GM23338 (cell line): ENCODE measurements at regions not wholly inside any gene's neighbourhood (a gene's known extent, or its start where the extent isn't known, plus 50 kb on each side); places are given as distances from the start of the nearest gene placed in this dataset.

Experiments
- ATAC-seq: fragments of 200-7000 bp; cut with Tn5 transposase; 3 replicates; pipeline ENCODE4 v1.9.1; 2020
- DNase-seq: peaks from one replicate; pipeline ENCODE4 v3.0.0-alpha.2; 2015; ENCODE audit warnings: low spot score
- H2AFZ ChIP-seq: fragments of 200-600 bp; sonication (generic); 2 replicates; pipeline ENCODE4 v1.8.0; 2016; ENCODE audit warnings: antibody characterized with exemption, mild to moderate bottlenecking, moderate library complexity
- H3F3A ChIP-seq: fragments of 200-600 bp; sonication (generic); replicated peaks from 2 replicates; pipeline ENCODE4 v1.8.0; 2017; ENCODE audit warnings: antibody characterized with exemption, mixed run types, low read depth
- H3K27ac ChIP-seq: fragments of 200-600 bp; sonication (generic); 2 replicates; pipeline ENCODE4 v1.6.1; 2016; ENCODE audit warnings: low read depth
- H3K27me3 ChIP-seq: fragments of 200-600 bp; sonication (generic); 2 replicates; pipeline ENCODE4 v1.8.0; 2016; ENCODE audit warnings: mild to moderate bottlenecking, mixed run types, moderate library complexity; ENCODE audit not compliant: insufficient read depth
- H3K36me3 ChIP-seq: fragments of 200-600 bp; sonication (generic); 2 replicates; pipeline ENCODE4 v1.8.0; 2016; ENCODE audit warnings: mild to moderate bottlenecking; ENCODE audit not compliant: insufficient read depth
- H3K4me1 ChIP-seq: fragments of 200-600 bp; sonication (generic); 2 replicates; pipeline ENCODE4 v1.8.0; 2016; ENCODE audit warnings: mild to moderate bottlenecking, moderate library complexity; ENCODE audit not compliant: insufficient read depth
- H3K4me2 ChIP-seq: fragments of 200-600 bp; sonication (generic); 2 replicates; pipeline ENCODE4 v1.7.1; 2017; ENCODE audit warnings: mixed run types
- H3K4me3 ChIP-seq: fragments of 200-600 bp; sonication (generic); 2 replicates; pipeline ENCODE4 v1.6.1; 2016; ENCODE audit warnings: mixed run types
- H3K79me2 ChIP-seq: fragments of 200-600 bp; sonication (generic); replicated peaks from 2 replicates; pipeline ENCODE4 v1.8.0; 2017; ENCODE audit warnings: mild to moderate bottlenecking; ENCODE audit not compliant: insufficient read depth
- H3K9me2 ChIP-seq: fragments of 200-600 bp; sonication (generic); 2 replicates; pipeline ENCODE4 v1.8.0; 2017; ENCODE audit not compliant: insufficient read depth
- H4K20me1 ChIP-seq: fragments of 200-600 bp; sonication (generic); replicated peaks from 2 replicates; pipeline ENCODE4 v1.8.0; 2017; ENCODE audit warnings: mild to moderate bottlenecking; ENCODE audit not compliant: insufficient read depth
- H3K27ac Mint-ChIP-seq: 2 replicates; pipeline ENCODE4 v1.8.0; 2020; ENCODE audit warnings: inconsistent platforms, mild to moderate bottlenecking, moderate library complexity, mixed read lengths
- H3K27me3 Mint-ChIP-seq: 3 replicates; pipeline ENCODE4 v1.8.0; 2022; ENCODE audit warnings: low read depth, mild to moderate bottlenecking, moderate library complexity, mixed read lengths, inconsistent platforms; ENCODE audit not compliant: insufficient read depth, poor library complexity
- H3K36me3 Mint-ChIP-seq: 3 replicates; pipeline ENCODE4 v1.8.0; 2021; ENCODE audit warnings: low read depth, mild to moderate bottlenecking, inconsistent platforms, moderate library complexity, mixed read lengths
- H3K4me1 Mint-ChIP-seq: 3 replicates; pipeline ENCODE4 v1.8.0; 2020; ENCODE audit warnings: mild to moderate bottlenecking, inconsistent platforms, mixed read lengths
- H3K4me3 Mint-ChIP-seq: 3 replicates; pipeline ENCODE4 v1.8.0; 2021; ENCODE audit warnings: moderate library complexity, mild to moderate bottlenecking, inconsistent platforms, mixed read lengths
- H3K9me3 Mint-ChIP-seq: 3 replicates; pipeline ENCODE4 v1.8.0; 2020; ENCODE audit warnings: moderate library complexity, mild to moderate bottlenecking, inconsistent platforms, mixed read lengths
- CTCF ChIP-seq, 2 experiments: fragments of 200-600 bp in 1 of 2; sonication (generic) in 1 of 2; conservative IDR thresholded peaks; 2 replicates each; pipeline versions ENCODE4 v1.5.1 to v1.6.1; 2016 to 2017; ENCODE audit warnings: antibody characterized with exemption in 2 of 2, low read depth in 2 of 2, mild to moderate bottlenecking in 2 of 2, moderate library complexity in 1 of 2
- EZH2 ChIP-seq: fragments of 200-600 bp; sonication (generic); IDR thresholded peaks from one replicate; pipeline ENCODE4 v1.8.0; 2017; ENCODE audit warnings: antibody characterized with exemption, mild to moderate bottlenecking, low read depth; ENCODE audit not compliant: unreplicated experiment
- EZH2phosphoT487 ChIP-seq: fragments of 200-600 bp; sonication (generic); IDR thresholded peaks from one replicate; pipeline ENCODE4 v1.8.1; 2018; ENCODE audit warnings: antibody characterized with exemption; ENCODE audit not compliant: unreplicated experiment
- NANOG ChIP-seq: IDR thresholded peaks from 2 replicates; pipeline ENCODE4 v1.6.1; 2016; ENCODE audit warnings: antibody characterized with exemption, borderline replicate concordance
- POLR2AphosphoS5 ChIP-seq: IDR thresholded peaks from 2 replicates; pipeline ENCODE4 v1.6.1; 2016; ENCODE audit warnings: antibody characterized with exemption, low read depth
- ZNF462 ChIP-seq: fragments of 250-450 bp; sonication (Bioruptor Pico); IDR thresholded peaks from 2 replicates; pipeline ENCODE4 v1.5.0; 2020; ENCODE audit warnings: mild to moderate bottlenecking, moderate library complexity

GRCh38 chr16:85263239-85263585, 150.9 kb upstream of the CIBAR2 start (continued):
- TF ChIP-seq ZNF462 (CRISPR knock-in tag) (no peak), POLR2AphosphoS5 (no peak), EZH2phosphoT487 (no peak), EZH2 (no peak)

GRCh38 chr16:85264752-85265151, 152.5 kb upstream of the CIBAR2 start:
- H3K4me3 Mint-ChIP-seq = no peak overlapping the region
- Histone ChIP-seq H3K4me3 (no peak overlapping the region), H2AFZ (no peak overlapping the region), H3K27ac (no peak overlapping the region), H3F3A (0 out of 2 replicates have a peak, but pooled peaks cover 2% of the 10 kb centered on the region), H3K27me3 (no peaks in the 10 kb centered on the region), H3K9me2 (no peaks in the 10 kb centered on the region), H3K79me2 (no peaks in the 10 kb centered on the region), H3K4me1 (no peaks in the 10 kb centered on the region), H3K4me2 (no peak overlapping the region), H4K20me1 (peaks cover 8% of the 10 kb centered on the region), H3K36me3 (no peaks in the 10 kb centered on the region)
- H3K27me3 Mint-ChIP-seq = peaks cover 6% of the 10 kb centered on the region
- DNase-seq = no peak
- peaks cover 4% of the 10 kb centered on the region; the same call in 1 of the 3 replicates for H3K4me1 Mint-ChIP-seq
- peak overlapping the region; percentile 58; the same call in 1 of the 2 replicates for H3K27ac Mint-ChIP-seq
- TF ChIP-seq CTCF (conservative IDR thresholded peaks at IDR 0.05; ENCODE audit: low read depth in 2 of 2) (peak in 1 of 2 experiments; percentile 36; a peak in 2 of 4 replicates), NANOG (no peak), EZH2 (no peak)
- no peaks in the 10 kb centered on the region; the same call in 2 of the 3 replicates for H3K36me3 Mint-ChIP-seq
- H3K9me3 Mint-ChIP-seq = no peaks in the 10 kb centered on the region
- ATAC-seq = peak; percentile 19; the same call in 2 of the 3 replicates
